NAMALWA (cell line): ENCODE measurements at regions not wholly inside any gene's neighbourhood (a gene's known extent, or its start where the extent isn't known, plus 50 kb on each side); places are given as distances from the start of the nearest gene placed in this dataset.
"Not testable (repeated sequence)": the region's sequence is repeated elsewhere in the genome, so short reads cannot be mapped to it uniquely, and the experiment has no call there.

Source experiments
- DNase-seq: peaks from one replicate; pipeline ENCODE4 v3.0.0-alpha.2; 2015; ENCODE audit warnings: low spot score

GRCh38 chrX:140633105-140633504 lies 76.5 kb upstream of the LINC00632 start:
- DNase-seq: not testable (repeated sequence)

GRCh38 chrX:140608111-140608510 lies 101.4 kb upstream of the LINC00632 start:
- DNase-seq: no peak

- DNase-seq: no peak
Measured at GRCh38 chrX:140602140-140602539, 97.3 kb upstream of the SOX3 start.

- no peak for DNase-seq
Measured at GRCh38 chrX:140599851-140600250, 95.0 kb upstream of the SOX3 start.

- no peak for DNase-seq
Measured at GRCh38 chrX:140589657-140590056, 84.8 kb upstream of the SOX3 start.

- no peak for DNase-seq
Measured at GRCh38 chrX:140586951-140587350, 82.1 kb upstream of the SOX3 start.

- DNase-seq: no peak
Measured at GRCh38 chrX:140580478-140580877, 75.6 kb upstream of the SOX3 start.

GRCh38 chrX:140572724-140573123 lies 67.9 kb upstream of the SOX3 start:
- DNase-seq: peak; percentile 61

GRCh38 chrX:140563893-140564292 lies 59.0 kb upstream of the SOX3 start:
- DNase-seq: no peak
